GM23338 (cell line): ENCODE measurements at regions not wholly inside any gene's neighbourhood (a gene's known extent, or its start where the extent isn't known, plus 50 kb on each side); places are given as distances from the start of the nearest gene placed in this dataset.

Experiments
- CREB1 ChIP-seq: fragments of 250-450 bp; sonication (Bioruptor Pico); IDR thresholded peaks from 2 replicates; pipeline ENCODE4 v1.5.0; 2020; ENCODE audit warnings: low read depth, mild to moderate bottlenecking, moderate library complexity
- EZH2 ChIP-seq: fragments of 200-600 bp; sonication (generic); IDR thresholded peaks from one replicate; pipeline ENCODE4 v1.8.0; 2017; ENCODE audit warnings: antibody characterized with exemption, mild to moderate bottlenecking, low read depth; ENCODE audit not compliant: unreplicated experiment
- EZH2phosphoT487 ChIP-seq: fragments of 200-600 bp; sonication (generic); IDR thresholded peaks from one replicate; pipeline ENCODE4 v1.8.1; 2018; ENCODE audit warnings: antibody characterized with exemption; ENCODE audit not compliant: unreplicated experiment
- JUNB ChIP-seq: IDR thresholded peaks from one replicate; pipeline ENCODE4 v1.6.1; 2016; ENCODE audit warnings: antibody characterized with exemption; ENCODE audit not compliant: unreplicated experiment
- NANOG ChIP-seq: IDR thresholded peaks from 2 replicates; pipeline ENCODE4 v1.6.1; 2016; ENCODE audit warnings: antibody characterized with exemption, borderline replicate concordance
- POLR2AphosphoS5 ChIP-seq: IDR thresholded peaks from 2 replicates; pipeline ENCODE4 v1.6.1; 2016; ENCODE audit warnings: antibody characterized with exemption, low read depth
- ZNF114 ChIP-seq: fragments of 250-450 bp; sonication (Bioruptor Pico); IDR thresholded peaks from 2 replicates; pipeline ENCODE4 v1.5.0; 2020; ENCODE audit warnings: mild to moderate bottlenecking, moderate library complexity
- TF ChIP-seq, protein P1 (sequence below), 2 experiments: fragments of 200-600 bp in 1 of 2; sonication (generic) in 1 of 2; conservative IDR thresholded peaks; 2 replicates each; pipeline versions ENCODE4 v1.5.1 to v1.6.1; 2016 to 2017; ENCODE audit warnings: antibody characterized with exemption in 2 of 2, low read depth in 2 of 2, mild to moderate bottlenecking in 2 of 2, moderate library complexity in 1 of 2
- TF ChIP-seq, protein P2 (sequence below): IDR thresholded peaks from one replicate; pipeline ENCODE4 v1.6.1; 2018; ENCODE audit warnings: antibody characterized with exemption; ENCODE audit not compliant: unreplicated experiment

DNA sequence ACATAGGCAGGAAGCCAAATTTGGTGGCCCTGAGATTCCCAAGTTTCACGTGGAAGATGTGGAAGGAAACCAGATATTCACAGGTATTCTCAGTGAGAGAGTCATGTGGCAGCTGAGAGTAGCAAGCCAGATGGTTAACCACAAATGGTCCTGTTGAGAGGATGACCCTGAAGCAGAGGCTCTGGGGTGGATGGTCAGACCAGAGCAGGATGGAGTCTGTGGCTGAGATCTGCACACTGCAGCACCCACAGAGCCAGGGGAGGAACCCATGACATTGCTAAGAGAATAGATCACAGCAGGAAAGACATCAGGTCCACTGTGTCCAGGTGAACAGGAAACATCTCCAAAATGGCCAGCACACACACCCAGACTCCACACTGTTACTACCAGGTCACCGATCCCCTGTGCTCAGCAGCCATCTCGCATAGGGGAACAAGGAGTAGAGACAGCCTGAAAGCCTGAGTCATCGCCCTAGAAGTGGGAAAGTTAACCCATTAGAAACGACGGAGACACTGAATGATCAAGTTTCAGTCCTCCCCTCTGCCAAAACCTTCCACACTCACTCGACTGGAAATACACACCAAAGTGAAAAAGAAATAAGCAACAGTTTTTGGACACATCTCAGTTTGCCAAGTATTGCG is 160.0 kb downstream of the RBM26 start:
- TF ChIP-seq POLR2AphosphoS5 (no peak), EZH2phosphoT487 (no peak), CREB1 (CRISPR knock-in tag) (no peak), EZH2 (no peak), JUNB (no peak), NANOG (no peak), ZNF114 (no peak)
- TF ChIP-seq, protein P1, sequence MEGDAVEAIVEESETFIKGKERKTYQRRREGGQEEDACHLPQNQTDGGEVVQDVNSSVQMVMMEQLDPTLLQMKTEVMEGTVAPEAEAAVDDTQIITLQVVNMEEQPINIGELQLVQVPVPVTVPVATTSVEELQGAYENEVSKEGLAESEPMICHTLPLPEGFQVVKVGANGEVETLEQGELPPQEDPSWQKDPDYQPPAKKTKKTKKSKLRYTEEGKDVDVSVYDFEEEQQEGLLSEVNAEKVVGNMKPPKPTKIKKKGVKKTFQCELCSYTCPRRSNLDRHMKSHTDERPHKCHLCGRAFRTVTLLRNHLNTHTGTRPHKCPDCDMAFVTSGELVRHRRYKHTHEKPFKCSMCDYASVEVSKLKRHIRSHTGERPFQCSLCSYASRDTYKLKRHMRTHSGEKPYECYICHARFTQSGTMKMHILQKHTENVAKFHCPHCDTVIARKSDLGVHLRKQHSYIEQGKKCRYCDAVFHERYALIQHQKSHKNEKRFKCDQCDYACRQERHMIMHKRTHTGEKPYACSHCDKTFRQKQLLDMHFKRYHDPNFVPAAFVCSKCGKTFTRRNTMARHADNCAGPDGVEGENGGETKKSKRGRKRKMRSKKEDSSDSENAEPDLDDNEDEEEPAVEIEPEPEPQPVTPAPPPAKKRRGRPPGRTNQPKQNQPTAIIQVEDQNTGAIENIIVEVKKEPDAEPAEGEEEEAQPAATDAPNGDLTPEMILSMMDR (conservative IDR thresholded peaks at IDR 0.05; ENCODE audit: low read depth in 2 of 2): no peak
- TF ChIP-seq, protein P2, sequence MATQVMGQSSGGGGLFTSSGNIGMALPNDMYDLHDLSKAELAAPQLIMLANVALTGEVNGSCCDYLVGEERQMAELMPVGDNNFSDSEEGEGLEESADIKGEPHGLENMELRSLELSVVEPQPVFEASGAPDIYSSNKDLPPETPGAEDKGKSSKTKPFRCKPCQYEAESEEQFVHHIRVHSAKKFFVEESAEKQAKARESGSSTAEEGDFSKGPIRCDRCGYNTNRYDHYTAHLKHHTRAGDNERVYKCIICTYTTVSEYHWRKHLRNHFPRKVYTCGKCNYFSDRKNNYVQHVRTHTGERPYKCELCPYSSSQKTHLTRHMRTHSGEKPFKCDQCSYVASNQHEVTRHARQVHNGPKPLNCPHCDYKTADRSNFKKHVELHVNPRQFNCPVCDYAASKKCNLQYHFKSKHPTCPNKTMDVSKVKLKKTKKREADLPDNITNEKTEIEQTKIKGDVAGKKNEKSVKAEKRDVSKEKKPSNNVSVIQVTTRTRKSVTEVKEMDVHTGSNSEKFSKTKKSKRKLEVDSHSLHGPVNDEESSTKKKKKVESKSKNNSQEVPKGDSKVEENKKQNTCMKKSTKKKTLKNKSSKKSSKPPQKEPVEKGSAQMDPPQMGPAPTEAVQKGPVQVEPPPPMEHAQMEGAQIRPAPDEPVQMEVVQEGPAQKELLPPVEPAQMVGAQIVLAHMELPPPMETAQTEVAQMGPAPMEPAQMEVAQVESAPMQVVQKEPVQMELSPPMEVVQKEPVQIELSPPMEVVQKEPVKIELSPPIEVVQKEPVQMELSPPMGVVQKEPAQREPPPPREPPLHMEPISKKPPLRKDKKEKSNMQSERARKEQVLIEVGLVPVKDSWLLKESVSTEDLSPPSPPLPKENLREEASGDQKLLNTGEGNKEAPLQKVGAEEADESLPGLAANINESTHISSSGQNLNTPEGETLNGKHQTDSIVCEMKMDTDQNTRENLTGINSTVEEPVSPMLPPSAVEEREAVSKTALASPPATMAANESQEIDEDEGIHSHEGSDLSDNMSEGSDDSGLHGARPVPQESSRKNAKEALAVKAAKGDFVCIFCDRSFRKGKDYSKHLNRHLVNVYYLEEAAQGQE: no peak
